ENCODE measurements at regions not wholly inside any gene's neighbourhood (a gene's known extent, or its start where the extent isn't known, plus 50 kb on each side); places are given as distances from the start of the nearest gene placed in this dataset.

DNA sequence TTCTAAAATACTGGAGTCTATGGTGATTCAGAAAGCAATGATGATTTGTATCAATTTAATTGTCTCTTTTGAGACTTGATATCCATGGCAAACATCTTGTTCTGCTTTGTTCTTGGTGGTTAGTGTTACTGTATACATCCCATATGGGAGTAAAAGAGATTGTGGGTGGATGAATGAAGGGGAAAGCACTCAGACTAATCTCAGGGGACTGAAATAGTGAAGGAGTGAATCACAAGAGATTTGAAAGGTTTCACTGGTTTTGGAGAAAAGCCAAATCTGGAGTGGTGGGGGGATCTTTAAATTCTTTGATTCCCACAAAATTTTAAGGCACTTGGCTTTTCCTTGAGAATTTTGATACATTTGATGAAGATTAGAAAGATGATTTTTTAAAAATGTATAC, 369.4 kb downstream of the INHBA start (continued):
- TF ChIP-seq, protein P1, sequence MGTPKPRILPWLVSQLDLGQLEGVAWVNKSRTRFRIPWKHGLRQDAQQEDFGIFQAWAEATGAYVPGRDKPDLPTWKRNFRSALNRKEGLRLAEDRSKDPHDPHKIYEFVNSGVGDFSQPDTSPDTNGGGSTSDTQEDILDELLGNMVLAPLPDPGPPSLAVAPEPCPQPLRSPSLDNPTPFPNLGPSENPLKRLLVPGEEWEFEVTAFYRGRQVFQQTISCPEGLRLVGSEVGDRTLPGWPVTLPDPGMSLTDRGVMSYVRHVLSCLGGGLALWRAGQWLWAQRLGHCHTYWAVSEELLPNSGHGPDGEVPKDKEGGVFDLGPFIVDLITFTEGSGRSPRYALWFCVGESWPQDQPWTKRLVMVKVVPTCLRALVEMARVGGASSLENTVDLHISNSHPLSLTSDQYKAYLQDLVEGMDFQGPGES (IDR thresholded peaks at IDR 0.05; ENCODE audit: low read depth, low read length): no peak
- no peak for TF ChIP-seq CHD2 (IDR thresholded peaks at IDR 0.05; ENCODE audit: low read length, partially characterized antibody)
- peak; percentile 71 for TF ChIP-seq NFIC (IDR thresholded peaks at IDR 0.05; ENCODE audit: borderline replicate concordance)
- peak; percentile 73 for TF ChIP-seq TCF12 (IDR thresholded peaks at IDR 0.05)
- TF ChIP-seq RAD21 (IDR thresholded peaks at IDR 0.05; ENCODE audit: low read length): no peak
- peak; percentile 19; the same call in 1 of the 2 replicates for TF ChIP-seq PBX3 (IDR thresholded peaks at IDR 0.05)
- TF ChIP-seq, protein P2, sequence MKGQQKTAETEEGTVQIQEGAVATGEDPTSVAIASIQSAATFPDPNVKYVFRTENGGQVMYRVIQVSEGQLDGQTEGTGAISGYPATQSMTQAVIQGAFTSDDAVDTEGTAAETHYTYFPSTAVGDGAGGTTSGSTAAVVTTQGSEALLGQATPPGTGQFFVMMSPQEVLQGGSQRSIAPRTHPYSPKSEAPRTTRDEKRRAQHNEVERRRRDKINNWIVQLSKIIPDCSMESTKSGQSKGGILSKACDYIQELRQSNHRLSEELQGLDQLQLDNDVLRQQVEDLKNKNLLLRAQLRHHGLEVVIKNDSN (IDR thresholded peaks at IDR 0.05; ENCODE audit: borderline replicate concordance, low read depth): no peak
- TF ChIP-seq, protein P3, sequence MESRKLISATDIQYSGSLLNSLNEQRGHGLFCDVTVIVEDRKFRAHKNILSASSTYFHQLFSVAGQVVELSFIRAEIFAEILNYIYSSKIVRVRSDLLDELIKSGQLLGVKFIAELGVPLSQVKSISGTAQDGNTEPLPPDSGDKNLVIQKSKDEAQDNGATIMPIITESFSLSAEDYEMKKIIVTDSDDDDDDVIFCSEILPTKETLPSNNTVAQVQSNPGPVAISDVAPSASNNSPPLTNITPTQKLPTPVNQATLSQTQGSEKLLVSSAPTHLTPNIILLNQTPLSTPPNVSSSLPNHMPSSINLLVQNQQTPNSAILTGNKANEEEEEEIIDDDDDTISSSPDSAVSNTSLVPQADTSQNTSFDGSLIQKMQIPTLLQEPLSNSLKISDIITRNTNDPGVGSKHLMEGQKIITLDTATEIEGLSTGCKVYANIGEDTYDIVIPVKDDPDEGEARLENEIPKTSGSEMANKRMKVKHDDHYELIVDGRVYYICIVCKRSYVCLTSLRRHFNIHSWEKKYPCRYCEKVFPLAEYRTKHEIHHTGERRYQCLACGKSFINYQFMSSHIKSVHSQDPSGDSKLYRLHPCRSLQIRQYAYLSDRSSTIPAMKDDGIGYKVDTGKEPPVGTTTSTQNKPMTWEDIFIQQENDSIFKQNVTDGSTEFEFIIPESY (IDR thresholded peaks at IDR 0.05; ENCODE audit: borderline replicate concordance, low read depth): no peak
- TF ChIP-seq CTCF (IDR thresholded peaks at IDR 0.05): no peak
- TF ChIP-seq RFX5 (IDR thresholded peaks at IDR 0.05; ENCODE audit: low read length): no peak
- TF ChIP-seq POLR2AphosphoS5 (IDR thresholded peaks at IDR 0.05; ENCODE audit: low read depth, low read length): peak; percentile 16; the same call in 1 of the 2 replicates

- Histone ChIP-seq H3F3A (replicated peaks; ENCODE audit: insufficient read depth) (peaks cover 7% of the 10 kb centered on the region), H3K9ac (no peak overlapping the region), H3K36me3 (replicated peaks in 1 of 2; ENCODE audit: control insufficient read depth in 1 of 2, insufficient read depth in 2 of 2, low read length in 1 of 2) (no peaks in the 10 kb centered on the region), H4K20me1 (ENCODE audit: insufficient read depth) (no peaks in the 10 kb centered on the region), H3K27ac (ENCODE audit: low read depth in 2 of 2, low read length in 1 of 2) (no peak overlapping the region), H3K9me3 (no peaks in the 10 kb centered on the region), H2AFZ (ENCODE audit: low read depth) (no peak overlapping the region), H3K79me2 (ENCODE audit: insufficient read depth) (no peaks in the 10 kb centered on the region), H3K4me2 (no peak overlapping the region), H3K9me2 (no peaks in the 10 kb centered on the region), H3K27me3 (ENCODE audit: insufficient read depth) (no peaks in the 10 kb centered on the region), H3K4me1 (ENCODE audit: control insufficient read depth in 1 of 2, insufficient read depth in 2 of 2, low read depth in 1 of 2, low read length in 1 of 2) (peaks cover 6 to 15% of the 10 kb centered on the region in 2 experiments; a peak in 3 of 4 replicates), H3K4me3 (ENCODE audit: low read depth in 2 of 2, low read length in 1 of 2) (no peak overlapping the region)
- TF ChIP-seq RXRA (IDR thresholded peaks at IDR 0.05; ENCODE audit: borderline replicate concordance, low read depth) (no peak), NRF1 (IDR thresholded peaks at IDR 0.05; ENCODE audit: low read depth, low read length) (no peak), GABPA (IDR thresholded peaks at IDR 0.05; ENCODE audit: low read depth) (no peak), YY1 (IDR thresholded peaks at IDR 0.05; ENCODE audit: low read depth) (no peak), MEF2A (IDR thresholded peaks at IDR 0.05; ENCODE audit: borderline replicate concordance, low read depth) (no peak), JUND (IDR thresholded peaks at IDR 0.05) (no peak), SIN3A (IDR thresholded peaks at IDR 0.05; ENCODE audit: borderline replicate concordance, low read depth, low read length) (no peak), EZH2phosphoT487 (IDR thresholded peaks at IDR 0.05; ENCODE audit: borderline replicate concordance, low read depth) (no peak)
- TF ChIP-seq, protein P1 (IDR thresholded peaks at IDR 0.05; ENCODE audit: low read depth, low read length): no peak
- CTCF ChIA-PET: no interaction called here
- POLR2A ChIA-PET: no interaction called here
- WGBS (ENCODE audit: low lambda C conversion rate): 88% methylated on average over 9 of the region's 9 CpGs
- DNase-seq: no peak
These were observed 371.7 kb downstream of the INHBA start for GRCh38 chr7:41331194-41331593.

All from SK-N-SH (cell line).